T-cell (primary cell): ENCODE measurements at regions not wholly inside any gene's neighbourhood (a gene's known extent, or its start where the extent isn't known, plus 50 kb on each side); places are given as distances from the start of the nearest gene placed in this dataset.

Experiments
- ATAC-seq, 4 experiments: fragments of 200-7000 bp in 3 of 4; fragments of 150-1000 bp in 1 of 4; cut with Tn5 transposase; replicated peaks in 1 of 4; 1 replicate in 3 of 4; 2 replicates in 1 of 4; pipeline ENCODE4 v1.10.0; 2021; ENCODE audit warnings: moderate library complexity in 3 of 4, mild to moderate bottlenecking in 2 of 4, moderate number of reproducible peaks in 1 of 4
- CTCF ChIA-PET, 2 donors: fragments of 300-600 bp; sonication (Branson Sonifier 250); formaldehyde crosslinking; loops; one replicate each; lab custom pipeline; 2022; ENCODE audit warnings: antibody characterized with exemption in 2 of 2; lab: Charles Lee
- POLR2A ChIA-PET, 2 donors: fragments of 300-600 bp; sonication (Branson Sonifier 250); formaldehyde crosslinking; loops; one replicate each; lab custom pipeline; 2022; ENCODE audit warnings: antibody characterized with exemption in 2 of 2; lab: Charles Lee
- DNase-seq, 35 experiments: peaks; one replicate each; pipeline versions ENCODE4 v3.0.0 to v3.0.0-alpha.2; 2013 to 2023
- H3K27ac ChIP-seq: one replicate; pipeline ENCODE4 v1.5.1; 2013; ENCODE audit warnings: low read length
- H3K27me3 ChIP-seq, 2 experiments: replicated peaks in 1 of 2; 1 replicate in 1 of 2; 2 replicates in 1 of 2; pipeline versions ENCODE4 v1.6.1 to v1.7.0; 2013; ENCODE audit warnings: low read length in 1 of 2, mixed read lengths in 1 of 2; ENCODE audit not compliant: control insufficient read depth in 2 of 2, insufficient read depth in 2 of 2; ENCODE audit errors: extremely low read depth in 1 of 2
- H3K36me3 ChIP-seq, 2 donors: 1 replicate in 1 of 2; 2 replicates in 1 of 2; pipeline versions ENCODE4 v1.6.1 to v1.7.0; 2013; ENCODE audit warnings: low read length in 1 of 2; ENCODE audit not compliant: control insufficient read depth in 2 of 2, insufficient read depth in 1 of 2; ENCODE audit errors: extremely low read depth in 1 of 2
- H3K4me1 ChIP-seq, 2 experiments: 1 replicate in 1 of 2; 2 replicates in 1 of 2; pipeline versions ENCODE4 v1.6.1 to v1.7.0; 2013; ENCODE audit warnings: low read length in 2 of 2, mixed read lengths in 1 of 2; ENCODE audit not compliant: insufficient read depth in 2 of 2, control insufficient read depth in 1 of 2; ENCODE audit errors: extremely low read depth in 1 of 2
- H3K4me3 ChIP-seq, 2 donors: 1 replicate in 1 of 2; 2 replicates in 1 of 2; pipeline versions ENCODE4 v1.5.1 to v1.7.0; 2013; ENCODE audit warnings: mild to moderate bottlenecking in 2 of 2, low read length in 1 of 2, moderate library complexity in 1 of 2; ENCODE audit not compliant: control insufficient read depth in 1 of 2; ENCODE audit errors: extremely low read depth in 1 of 2
- H3K9me3 ChIP-seq: 2 replicates; pipeline ENCODE4 v1.7.0; 2013
- H3K27ac Mint-ChIP-seq, 2 donors: one replicate each; pipeline ENCODE4 v1.8.0; 2020 to 2021; ENCODE audit warnings: mild to moderate bottlenecking in 2 of 2, mixed read lengths in 2 of 2
- H3K27me3 Mint-ChIP-seq, 2 donors: one replicate each; pipeline ENCODE4 v1.8.0; 2021 to 2022; ENCODE audit warnings: mixed read lengths in 2 of 2
- H3K36me3 Mint-ChIP-seq: one replicate; pipeline ENCODE4 v1.8.0; 2021; ENCODE audit warnings: mixed read lengths
- H3K4me1 Mint-ChIP-seq, 3 donors: one replicate each; pipeline ENCODE4 v1.8.0; 2020 to 2022; ENCODE audit warnings: mixed read lengths in 3 of 3, mild to moderate bottlenecking in 1 of 3
- H3K4me3 Mint-ChIP-seq, 3 donors: one replicate each; pipeline ENCODE4 v1.8.0; 2020 to 2022; ENCODE audit warnings: mild to moderate bottlenecking in 3 of 3, mixed read lengths in 3 of 3, moderate library complexity in 3 of 3
- H3K9me3 Mint-ChIP-seq, 3 donors: one replicate each; pipeline ENCODE4 v1.8.0; 2020 to 2022; ENCODE audit warnings: mixed read lengths in 3 of 3
- WGBS: methylation state at CpG from one replicate; pipeline ENCODE4 v1.1.5; 2013; ENCODE audit warnings: missing lambda C conversion rate; ENCODE audit not compliant: insufficient coverage; 5-methylcytosine and 5-hydroxymethylcytosine counted together

DNA sequence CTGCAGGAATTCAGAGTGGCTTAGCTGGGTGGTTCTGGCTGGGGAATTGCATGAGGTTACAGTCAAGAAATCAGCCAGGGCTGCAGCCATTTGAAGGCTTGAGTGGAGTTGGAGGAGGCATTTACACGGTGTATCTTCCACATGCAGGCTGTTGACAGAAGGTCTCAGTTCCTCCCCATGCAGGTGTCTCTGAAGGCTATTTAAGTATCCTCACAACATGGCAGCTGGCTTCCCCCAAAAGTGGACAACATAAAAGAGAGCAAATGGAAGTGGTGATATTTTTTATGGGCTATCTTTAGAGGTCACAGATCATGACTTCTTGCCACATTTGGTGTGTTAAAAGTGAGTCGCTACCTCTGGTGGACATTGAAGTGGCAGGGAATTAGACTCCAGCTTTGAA, 60.1 kb upstream of the SPRED1 start:
- CTCF ChIA-PET: no interaction called here
- POLR2A ChIA-PET: no interaction called here
- H3K36me3 ChIP-seq: no peaks in the 10 kb centered on the region
- no peak for DNase-seq
- Mint-ChIP-seq H3K27ac (no peak overlapping the region), H3K36me3 (no peaks in the 10 kb centered on the region), H3K9me3 (no peaks in the 10 kb centered on the region), H3K27me3 (peaks cover 9 to 21% of the 10 kb centered on the region in 2 donors), H3K4me3 (no peak overlapping the region), H3K4me1 (no peaks in the 10 kb centered on the region)
- H3K4me3 ChIP-seq: no peak overlapping the region
- no peak for ATAC-seq
- H3K4me1 ChIP-seq: no peaks in the 10 kb centered on the region
- no peaks in the 10 kb centered on the region for H3K27me3 ChIP-seq
- H3K9me3 ChIP-seq: no peaks in the 10 kb centered on the region
- H3K27ac ChIP-seq: no peak overlapping the region
- WGBS: no CpG with 5 or more reads among the region's 2 CpGs

- Histone ChIP-seq H3K27ac (no peak overlapping the region), H3K27me3 (no peaks in the 10 kb centered on the region), H3K4me1 (no peaks in the 10 kb centered on the region), H3K4me3 (no peak overlapping the region), H3K9me3 (no peaks in the 10 kb centered on the region), H3K36me3 (no peaks in the 10 kb centered on the region)
- CTCF ChIA-PET: no interaction called here
- Mint-ChIP-seq H3K36me3 (no peaks in the 10 kb centered on the region), H3K27me3 (peaks cover 10 to 18% of the 10 kb centered on the region in 2 donors), H3K9me3 (no peaks in the 10 kb centered on the region), H3K4me3 (no peak overlapping the region), H3K27ac (no peak overlapping the region), H3K4me1 (no peaks in the 10 kb centered on the region)
- POLR2A ChIA-PET: no interaction called here
- ATAC-seq: no peak
- DNase-seq: no peak
- no CpG with 5 or more reads among the region's 1 CpG for WGBS
Observed at GRCh38 chr15:38193496-38193895, 59.1 kb upstream of the SPRED1 start.

DNA sequence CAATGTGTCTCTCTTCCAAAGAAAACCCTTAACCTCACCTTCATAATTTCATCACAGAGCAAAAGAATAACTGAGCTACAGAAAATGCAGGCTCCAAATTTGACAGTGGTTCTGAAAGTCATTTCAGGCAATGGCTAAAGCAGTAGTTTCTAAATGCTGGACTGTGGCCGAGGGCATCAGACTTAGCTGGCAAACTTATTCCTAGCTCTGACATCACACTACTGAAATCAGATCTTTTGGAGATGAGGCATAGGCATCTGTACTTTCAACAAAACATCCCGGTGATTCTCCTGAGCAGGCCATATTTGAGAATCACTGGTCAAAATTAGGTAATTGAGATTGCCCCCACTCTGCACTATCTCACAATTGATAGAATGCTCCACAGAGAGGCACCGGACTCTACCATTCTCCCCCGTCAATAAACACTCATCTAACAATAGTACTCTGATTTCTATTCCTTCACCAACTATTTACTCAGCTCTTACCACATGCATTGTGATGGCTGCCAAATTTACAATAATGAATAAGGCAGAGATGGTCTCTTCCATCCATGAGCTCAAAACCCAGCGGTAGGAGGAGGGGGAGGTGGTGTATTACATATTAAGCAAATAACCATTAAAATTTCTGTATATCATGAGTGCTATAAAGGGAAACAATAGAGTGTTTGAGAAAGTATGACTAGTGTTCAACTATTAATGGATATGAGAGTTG, 57.3 kb upstream of the SPRED1 start:
- Histone ChIP-seq H3K4me3 (no peak overlapping the region), H3K27me3 (no peaks in the 10 kb centered on the region), H3K9me3 (no peaks in the 10 kb centered on the region), H3K27ac (no peak overlapping the region), H3K4me1 (no peaks in the 10 kb centered on the region), H3K36me3 (no peaks in the 10 kb centered on the region)
- ATAC-seq: no peak
- Mint-ChIP-seq H3K9me3 (no peaks in the 10 kb centered on the region), H3K4me1 (no peaks in the 10 kb centered on the region), H3K4me3 (no peak overlapping the region), H3K36me3 (no peaks in the 10 kb centered on the region), H3K27me3 (peaks cover 12 to 13% of the 10 kb centered on the region in 2 donors), H3K27ac (no peak overlapping the region)
- 94% methylated on average over 2 of the region's 5 CpGs for WGBS
- DNase-seq: no peak
- ChIA-PET POLR2A (no interaction called here), CTCF (no interaction called here)

DNA sequence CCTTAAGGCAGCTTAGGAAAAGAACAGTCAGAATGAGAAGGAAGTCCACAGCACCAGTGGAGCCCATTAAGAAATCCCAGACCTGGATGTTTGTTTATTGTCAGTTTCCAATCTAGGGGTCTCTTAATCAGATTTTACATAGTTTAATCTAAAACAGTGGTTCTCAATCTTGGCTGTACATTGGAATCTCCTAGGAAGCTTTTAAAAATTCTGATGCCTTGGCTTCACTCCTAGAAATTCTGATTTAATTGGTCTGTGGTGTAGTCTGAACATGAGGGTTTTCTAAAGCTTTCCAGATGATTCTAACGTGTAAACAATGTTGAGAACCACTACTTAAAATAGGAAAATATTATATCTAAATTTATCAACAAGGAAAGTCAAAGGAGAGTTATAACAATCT, 56.6 kb upstream of the SPRED1 start:
- CTCF ChIA-PET: no interaction called here
- no peaks in the 10 kb centered on the region for H3K9me3 Mint-ChIP-seq
- H3K27me3 Mint-ChIP-seq: peaks cover 11 to 12% of the 10 kb centered on the region in 2 donors
- DNase-seq (no peak), ATAC-seq (no peak)
- no peaks in the 10 kb centered on the region for H3K27me3 ChIP-seq
- no peak overlapping the region for H3K4me3 Mint-ChIP-seq
- no peak overlapping the region for H3K27ac ChIP-seq
- H3K27ac Mint-ChIP-seq: no peak overlapping the region
- H3K4me1 Mint-ChIP-seq: no peaks in the 10 kb centered on the region
- no peaks in the 10 kb centered on the region for H3K36me3 ChIP-seq
- no peak overlapping the region for H3K4me3 ChIP-seq
- H3K36me3 Mint-ChIP-seq: no peaks in the 10 kb centered on the region
- no peaks in the 10 kb centered on the region for H3K9me3 ChIP-seq
- no peaks in the 10 kb centered on the region for H3K4me1 ChIP-seq
- POLR2A ChIA-PET: no interaction called here
- no CpG with 5 or more reads among the region's 1 CpG for WGBS

- no peak overlapping the region for H3K4me3 ChIP-seq
- POLR2A ChIA-PET: no interaction called here
- Mint-ChIP-seq H3K9me3 (no peaks in the 10 kb centered on the region), H3K4me3 (no peak overlapping the region), H3K36me3 (no peaks in the 10 kb centered on the region), H3K27ac (no peak overlapping the region), H3K4me1 (no peaks in the 10 kb centered on the region), H3K27me3 (peaks cover 13 to 19% of the 10 kb centered on the region in 2 donors)
- H3K9me3 ChIP-seq: no peaks in the 10 kb centered on the region
- no peak overlapping the region for H3K27ac ChIP-seq
- no peaks in the 10 kb centered on the region for H3K36me3 ChIP-seq
- DNase-seq (no peak), ATAC-seq (no peak)
- WGBS: no CpG with 5 or more reads among the region's 4 CpGs
- H3K27me3 ChIP-seq: no peaks in the 10 kb centered on the region
- no peaks in the 10 kb centered on the region for H3K4me1 ChIP-seq
- CTCF ChIA-PET: no interaction called here
Observed at GRCh38 chr15:38197553-38197952, 55.1 kb upstream of the SPRED1 start.

DNA sequence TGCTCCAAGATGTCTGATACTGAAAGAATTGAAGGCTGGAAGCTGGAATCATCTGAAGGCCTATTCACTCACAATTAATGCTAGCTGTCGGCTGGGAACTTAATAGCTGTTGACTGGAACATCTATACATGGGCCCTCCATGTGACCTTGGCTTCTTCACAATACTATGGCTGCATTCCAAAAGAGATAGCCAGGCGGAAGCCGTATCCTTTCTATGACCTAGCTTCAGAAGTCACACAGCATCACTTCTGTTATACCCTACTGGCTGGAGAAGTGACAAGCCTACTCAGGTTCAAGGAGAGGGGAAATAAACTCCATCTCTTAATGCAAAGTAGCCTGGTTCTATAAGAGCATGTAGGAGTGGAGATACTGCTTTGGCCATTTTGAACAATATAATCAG, 50.9 kb upstream of the SPRED1 start:
- no peaks in the 10 kb centered on the region for H3K36me3 ChIP-seq
- no peak overlapping the region for H3K27ac ChIP-seq
- H3K4me3 Mint-ChIP-seq: no peak overlapping the region
- no peaks in the 10 kb centered on the region for H3K36me3 Mint-ChIP-seq
- H3K27me3 Mint-ChIP-seq: peaks cover 17 to 35% of the 10 kb centered on the region in 2 donors
- DNase-seq (no peak), ATAC-seq (no peak)
- CTCF ChIA-PET: no interaction called here
- H3K27ac Mint-ChIP-seq: no peak overlapping the region
- H3K4me1 Mint-ChIP-seq: no peaks in the 10 kb centered on the region
- WGBS: 57% methylated on average over 1 of the region's 3 CpGs
- no peaks in the 10 kb centered on the region for H3K9me3 ChIP-seq
- no peaks in the 10 kb centered on the region for H3K4me1 ChIP-seq
- H3K4me3 ChIP-seq: no peak overlapping the region
- H3K27me3 ChIP-seq: peaks cover 0 to 3% of the 10 kb centered on the region in 2 experiments
- peaks cover 0 to 3% (median 0%) of the 10 kb centered on the region in 3 donors for H3K9me3 Mint-ChIP-seq
- POLR2A ChIA-PET: no interaction called here
